ENCODE measurements at regions not wholly inside any gene's neighbourhood (a gene's known extent, or its start where the extent isn't known, plus 50 kb on each side); places are given as distances from the start of the nearest gene placed in this dataset.

GRCh38 chr5:6193310-6193709 is 185.0 kb downstream of the MED10 start:
- DNase-seq = no peak

DNA sequence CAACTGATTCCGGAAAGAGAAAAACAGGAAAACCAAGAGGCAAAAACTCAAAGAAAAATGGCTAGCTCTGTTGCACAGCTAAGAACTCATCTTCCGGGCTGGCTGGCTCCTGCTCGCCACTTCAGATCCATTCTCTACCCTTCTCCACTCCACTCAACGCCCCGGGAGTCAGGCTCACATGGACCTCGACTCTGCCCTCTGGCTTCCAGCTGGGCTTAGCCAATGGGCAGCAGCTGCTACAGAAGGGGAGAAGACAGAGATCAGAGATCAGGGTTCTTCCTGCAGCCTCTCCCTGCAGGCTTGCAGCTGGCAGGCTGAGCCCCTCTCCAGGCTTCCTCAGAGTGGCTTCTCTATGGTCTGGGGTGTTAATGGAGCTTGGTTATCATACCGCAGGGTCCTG is 187.5 kb downstream of the MED10 start:
- DNase-seq = no peak

- DNase-seq = no peak
These were observed 189.4 kb downstream of the MED10 start for GRCh38 chr5:6188976-6189375.

DNA sequence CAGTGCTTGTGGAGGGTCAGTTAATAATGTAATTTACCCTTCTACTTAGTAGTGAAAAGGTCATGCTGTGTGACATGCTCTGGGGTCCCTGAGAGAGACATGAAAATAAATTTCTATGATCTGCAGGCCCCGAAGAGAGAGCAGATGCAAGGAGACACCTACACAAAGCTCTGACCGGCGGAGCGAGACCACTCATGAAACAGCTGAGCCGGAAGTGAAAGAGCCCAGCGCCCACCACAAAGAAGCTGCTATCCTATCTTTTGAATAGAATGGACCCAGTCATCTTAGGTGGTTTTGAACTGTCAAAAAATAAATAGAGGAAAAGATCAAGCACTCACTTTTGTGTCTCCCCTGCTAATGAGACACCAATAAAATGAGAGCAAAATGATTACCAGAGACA is 190.0 kb downstream of the MED10 start:
- DNase-seq = no peak

- DNase-seq = no peak
These were observed 190.8 kb downstream of the MED10 start for GRCh38 chr5:6187501-6187900.

GRCh38 chr5:6185574-6185973 is 192.8 kb downstream of the MED10 start:
- no peak for DNase-seq

DNA sequence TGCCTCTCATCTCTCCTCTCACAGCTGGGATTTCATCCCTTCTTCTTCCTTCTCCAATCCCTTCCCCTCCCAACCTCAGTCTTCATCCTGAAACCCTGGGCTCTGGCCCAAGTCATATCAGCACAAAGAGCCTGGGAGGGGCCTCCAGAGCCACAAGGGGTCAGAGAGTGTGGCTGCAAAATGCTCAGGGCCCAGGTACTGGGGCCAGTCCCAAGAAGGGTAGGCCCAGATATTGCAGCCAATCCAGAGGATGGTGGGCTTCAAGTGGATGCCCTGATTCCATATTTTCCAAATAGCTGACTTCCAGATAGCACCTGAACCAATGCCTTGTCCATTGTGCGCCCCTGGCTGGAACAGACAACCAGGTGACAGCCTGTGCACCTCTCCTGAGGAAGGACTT is 193.9 kb downstream of the MED10 start:
- no peak for DNase-seq

DNA sequence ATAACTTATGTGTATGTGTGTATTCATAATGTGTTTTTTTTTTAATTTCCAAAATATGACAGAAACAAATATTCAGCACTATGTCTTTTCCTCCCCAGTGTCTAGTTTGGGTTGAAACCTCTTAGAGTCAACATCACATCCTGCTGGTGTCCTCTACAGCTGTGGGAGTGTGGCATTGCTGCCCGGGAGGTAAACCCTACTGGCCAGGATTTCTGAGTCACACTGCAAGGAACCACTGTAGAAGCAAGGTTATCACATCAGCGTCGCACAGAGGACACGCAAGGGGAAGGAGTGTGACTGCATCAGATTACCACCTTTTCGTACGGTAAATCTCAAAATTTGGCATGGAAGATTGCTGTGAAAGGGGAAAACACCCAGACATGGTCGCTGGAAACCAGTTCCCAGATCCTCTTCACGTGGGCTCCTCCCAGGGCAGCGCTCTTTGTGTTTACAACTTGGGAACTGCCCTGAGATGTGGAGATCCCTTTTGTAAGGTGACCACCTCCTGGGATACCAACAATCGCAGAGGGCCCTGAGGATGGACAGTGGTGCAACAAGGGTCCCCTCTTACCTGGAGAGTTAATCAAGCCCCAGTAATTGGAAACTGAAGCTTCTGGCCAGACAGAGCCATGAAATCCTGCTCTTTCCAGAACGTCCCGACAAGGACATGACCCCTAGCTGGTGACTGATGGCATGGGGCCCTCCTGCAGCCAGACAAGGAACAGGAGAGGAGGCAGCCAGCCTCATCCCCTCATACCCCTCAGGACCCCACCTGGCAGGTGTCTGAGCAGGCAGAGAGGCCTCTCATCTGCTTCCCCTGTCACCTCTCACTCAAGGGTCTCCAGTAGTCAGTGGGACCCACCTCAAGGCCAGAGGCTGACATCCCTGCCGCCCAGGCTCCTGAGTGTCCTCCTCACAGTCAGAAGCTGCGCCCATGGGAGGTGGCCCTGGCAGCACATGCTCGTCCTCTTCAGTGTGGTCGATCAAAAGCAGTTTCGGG is 194.7 kb downstream of the MED10 start:
- no peak for DNase-seq

GRCh38 chr5:6182271-6182815 is 196.0 kb downstream of the MED10 start:
- DNase-seq = no peak

DNA sequence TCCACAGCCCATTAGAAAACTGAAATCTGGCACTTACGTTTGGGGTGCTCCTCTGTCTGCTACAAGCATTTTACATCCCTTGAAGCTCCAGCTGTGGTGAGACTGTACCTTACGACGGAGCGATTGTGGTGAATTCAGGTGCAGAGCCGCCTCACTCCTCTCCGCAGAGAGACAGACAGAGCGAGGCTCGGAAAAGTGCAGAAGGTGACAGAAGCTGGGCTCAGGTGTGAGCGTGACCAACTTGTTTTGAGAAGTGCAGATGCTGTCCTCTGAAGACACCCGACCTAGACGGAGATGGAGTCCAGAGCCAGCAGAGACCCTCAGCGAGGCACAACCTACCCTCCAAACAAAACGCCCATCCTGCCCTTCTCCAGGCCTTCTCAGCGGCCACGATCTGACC is 196.5 kb downstream of the MED10 start:
- no peak for DNase-seq

DNA sequence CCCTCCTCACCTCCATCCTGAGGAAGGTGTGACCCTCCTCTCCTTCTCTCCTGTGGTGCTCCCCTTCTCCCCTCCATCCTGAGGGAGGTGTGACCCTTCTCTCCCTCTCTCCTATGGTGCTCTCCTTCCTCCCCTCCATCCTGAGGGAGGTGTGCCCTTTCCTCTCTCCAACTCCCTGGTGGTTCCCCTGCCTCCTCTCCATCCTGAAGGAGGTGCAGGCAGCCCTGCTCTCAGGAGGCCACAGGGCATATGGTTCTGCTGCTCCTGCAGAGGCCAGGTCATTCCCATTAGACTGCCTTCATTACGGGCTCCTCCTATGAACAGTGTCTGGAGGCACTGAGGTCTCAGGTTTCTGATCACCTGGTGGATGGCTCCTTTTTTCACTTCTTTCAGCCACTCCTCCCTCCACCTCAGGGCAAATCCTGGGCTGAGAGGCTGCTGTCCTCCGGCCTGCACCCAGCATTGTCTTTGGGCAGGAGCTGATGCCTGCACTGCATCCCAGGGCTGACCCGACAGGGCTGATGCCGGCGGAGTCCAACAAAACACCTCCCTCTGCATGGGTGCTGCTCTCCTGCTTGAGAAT is 197.1 kb downstream of the MED10 start:
- no peak for DNase-seq

GRCh38 chr5:6180231-6180872 is 198.0 kb downstream of the MED10 start:
- no peak for DNase-seq

- no peak for DNase-seq
These were observed 199.4 kb downstream of the MED10 start for GRCh38 chr5:6178846-6179532.

DNA sequence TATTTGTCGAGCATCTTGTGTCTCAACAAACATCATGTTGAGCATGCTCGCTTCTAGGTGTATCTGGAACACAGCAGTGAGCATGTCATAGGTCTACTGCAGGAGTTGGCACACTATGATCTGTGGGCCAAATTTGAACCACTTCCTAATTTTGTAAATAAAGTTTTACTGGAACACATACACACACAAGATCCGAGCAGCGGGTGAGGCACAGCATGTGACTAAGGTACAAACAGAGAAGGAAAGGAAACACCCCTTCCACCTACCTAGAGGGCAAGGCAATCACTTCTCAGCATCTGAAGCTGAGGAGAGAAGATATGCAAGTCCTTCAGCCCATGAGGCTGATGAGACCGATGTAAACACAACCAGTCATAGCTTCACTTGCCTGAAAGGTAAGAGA is 200.4 kb downstream of the MED10 start:
- no peak for DNase-seq

GRCh38 chr5:6176102-6176693 is 202.1 kb downstream of the MED10 start:
- DNase-seq = no peak

GRCh38 chr5:6175172-6175854 is 203.0 kb downstream of the MED10 start:
- DNase-seq = no peak

GRCh38 chr5:6169660-6170059 is 208.7 kb downstream of the MED10 start:
- DNase-seq = no peak

- DNase-seq = no peak
These were observed 211.5 kb downstream of the MED10 start for GRCh38 chr5:6166698-6167394.

GRCh38 chr5:6163913-6164312 is 214.4 kb downstream of the MED10 start:
- no peak for DNase-seq

DNA sequence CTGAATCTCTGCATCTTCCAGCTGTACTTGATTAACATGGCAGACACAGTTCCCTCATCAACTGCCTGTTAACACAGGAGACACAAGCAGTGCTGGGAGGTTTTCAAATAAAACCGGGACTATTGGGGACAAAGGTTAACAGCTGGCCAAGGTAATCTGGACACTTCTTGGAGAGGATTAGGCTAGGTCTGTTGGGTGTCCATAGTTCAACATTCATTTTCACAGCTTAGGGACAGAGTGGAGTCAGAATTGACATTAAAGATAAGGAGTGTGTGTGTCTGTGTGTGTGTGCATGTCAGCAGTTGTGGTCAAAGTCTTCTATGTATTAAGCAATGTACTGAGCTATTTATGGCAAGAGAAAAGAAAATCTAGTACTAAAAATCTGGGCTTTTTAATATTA is 216.2 kb downstream of the MED10 start:
- DNase-seq = no peak

- no peak for DNase-seq
These were observed 217.1 kb downstream of the MED10 start for GRCh38 chr5:6161257-6161656.
